ENCODE measurements at regions not wholly inside any gene's neighbourhood (a gene's known extent, or its start where the extent isn't known, plus 50 kb on each side); places are given as distances from the start of the nearest gene placed in this dataset.
A peak's percentile ranks its signal among the peaks of the same experiment; 100 is the strongest.

DNA sequence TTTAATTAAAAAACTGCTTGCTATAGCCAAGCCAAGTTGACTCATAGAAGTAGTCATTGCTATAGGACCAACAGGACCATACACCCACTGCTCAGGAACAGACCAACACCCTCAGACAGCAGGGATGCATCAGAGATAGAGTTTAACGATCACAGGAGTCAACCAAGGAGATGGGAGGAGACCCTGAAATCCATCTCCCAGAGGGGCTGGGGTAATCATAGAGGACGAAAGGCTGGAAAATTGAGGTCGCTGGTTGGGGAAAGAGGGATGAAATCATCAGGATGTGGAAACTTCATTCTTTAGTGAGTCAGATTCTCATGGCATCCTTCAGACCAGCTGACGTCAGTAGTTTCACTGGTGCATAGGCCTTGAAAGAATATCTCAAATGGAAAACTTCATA lies 160.4 kb upstream of the GPC6 start:
- WGBS, 5 donors: 82 to 90% (median 86%) methylated on average over 4 of the region's 4 CpGs
- Histone ChIP-seq H3K36me3 (no peaks in the 10 kb centered on the region), H3K27ac (no peak overlapping the region), H3K4me1 (no peaks in the 10 kb centered on the region), H3K9me3 (no peaks in the 10 kb centered on the region), H3K4me3 (no peak overlapping the region), H3K27me3 (no peaks in the 10 kb centered on the region)
- no peak for DNase-seq
- intact Hi-C loops (cut with DNase I; ENCODE audit: low total_unique reads): no loop called here
- TF ChIP-seq POLR2A (IDR thresholded peaks at IDR 0.05) (no peak), POLR2AphosphoS5 (IDR thresholded peaks at IDR 0.05) (no peak), EP300 (IDR thresholded peaks at IDR 0.05) (no peak)
- TF ChIP-seq, protein P1, sequence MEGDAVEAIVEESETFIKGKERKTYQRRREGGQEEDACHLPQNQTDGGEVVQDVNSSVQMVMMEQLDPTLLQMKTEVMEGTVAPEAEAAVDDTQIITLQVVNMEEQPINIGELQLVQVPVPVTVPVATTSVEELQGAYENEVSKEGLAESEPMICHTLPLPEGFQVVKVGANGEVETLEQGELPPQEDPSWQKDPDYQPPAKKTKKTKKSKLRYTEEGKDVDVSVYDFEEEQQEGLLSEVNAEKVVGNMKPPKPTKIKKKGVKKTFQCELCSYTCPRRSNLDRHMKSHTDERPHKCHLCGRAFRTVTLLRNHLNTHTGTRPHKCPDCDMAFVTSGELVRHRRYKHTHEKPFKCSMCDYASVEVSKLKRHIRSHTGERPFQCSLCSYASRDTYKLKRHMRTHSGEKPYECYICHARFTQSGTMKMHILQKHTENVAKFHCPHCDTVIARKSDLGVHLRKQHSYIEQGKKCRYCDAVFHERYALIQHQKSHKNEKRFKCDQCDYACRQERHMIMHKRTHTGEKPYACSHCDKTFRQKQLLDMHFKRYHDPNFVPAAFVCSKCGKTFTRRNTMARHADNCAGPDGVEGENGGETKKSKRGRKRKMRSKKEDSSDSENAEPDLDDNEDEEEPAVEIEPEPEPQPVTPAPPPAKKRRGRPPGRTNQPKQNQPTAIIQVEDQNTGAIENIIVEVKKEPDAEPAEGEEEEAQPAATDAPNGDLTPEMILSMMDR (IDR thresholded peaks at IDR 0.05): no peak

DNA sequence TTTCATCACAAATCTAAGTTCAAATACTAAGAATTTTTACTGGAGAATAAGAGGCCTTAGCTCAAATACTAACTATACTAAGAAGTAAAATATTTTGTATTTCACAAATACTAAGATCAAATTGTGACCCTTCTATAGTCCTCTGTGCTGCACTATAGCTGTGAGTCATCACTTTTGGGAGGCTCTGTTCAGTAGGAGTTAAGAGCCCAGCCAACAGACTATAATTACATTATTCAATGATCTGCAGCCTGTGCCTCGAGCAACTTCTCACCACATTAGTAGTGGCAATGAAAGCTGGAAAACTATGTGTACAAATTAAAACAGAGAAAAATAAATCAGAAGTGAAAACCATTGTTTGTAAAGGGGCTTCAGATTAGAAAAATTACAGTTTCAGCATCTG lies 147.3 kb upstream of the GPC6 start:
- Histone ChIP-seq H3K9me3 (no peaks in the 10 kb centered on the region), H3K27ac (no peak overlapping the region), H3K27me3 (no peaks in the 10 kb centered on the region), H3K36me3 (no peaks in the 10 kb centered on the region), H3K4me3 (no peak overlapping the region), H3K4me1 (no peaks in the 10 kb centered on the region)
- TF ChIP-seq POLR2AphosphoS5 (IDR thresholded peaks at IDR 0.05) (no peak), EP300 (IDR thresholded peaks at IDR 0.05) (no peak), POLR2A (IDR thresholded peaks at IDR 0.05) (no peak)
- TF ChIP-seq, protein P1 (IDR thresholded peaks at IDR 0.05): no peak
- DNase-seq: no peak
- WGBS, 5 donors: 68 to 81% (median 71%) methylated on average over 1 of the region's 1 CpG
- intact Hi-C loops (cut with DNase I; ENCODE audit: low total_unique reads): no loop called here

DNA sequence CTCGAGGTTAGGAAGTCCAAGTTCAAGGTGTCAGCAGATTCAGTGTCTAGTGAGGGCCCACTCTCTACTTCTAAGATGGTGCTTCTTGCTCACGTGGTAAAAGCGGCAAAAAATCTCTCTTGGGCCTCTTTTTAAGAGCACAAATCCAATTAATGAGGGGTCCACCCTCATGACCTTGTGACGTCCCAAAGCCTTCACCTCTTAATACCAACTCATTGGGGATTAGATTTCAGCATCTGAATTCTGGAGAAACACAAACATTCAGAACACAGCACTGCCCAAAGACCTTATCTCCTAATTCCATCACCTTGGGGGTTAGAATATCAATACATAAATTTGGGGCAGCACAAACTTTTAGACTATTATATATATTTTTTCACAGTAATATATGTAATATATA lies 146.4 kb upstream of the GPC6 start:
- Histone ChIP-seq H3K4me3 (no peak overlapping the region), H3K4me1 (no peaks in the 10 kb centered on the region), H3K9me3 (no peaks in the 10 kb centered on the region), H3K36me3 (no peaks in the 10 kb centered on the region), H3K27ac (no peak overlapping the region), H3K27me3 (no peaks in the 10 kb centered on the region)
- intact Hi-C loops (cut with DNase I; ENCODE audit: low total_unique reads): no loop called here
- TF ChIP-seq, protein P1 (IDR thresholded peaks at IDR 0.05): no peak
- TF ChIP-seq POLR2AphosphoS5 (IDR thresholded peaks at IDR 0.05) (no peak), POLR2A (IDR thresholded peaks at IDR 0.05) (no peak), EP300 (IDR thresholded peaks at IDR 0.05) (no peak)
- no peak for DNase-seq
- WGBS, 5 donors: 65 to 75% (median 73%) methylated on average over 4 of the region's 4 CpGs

DNA sequence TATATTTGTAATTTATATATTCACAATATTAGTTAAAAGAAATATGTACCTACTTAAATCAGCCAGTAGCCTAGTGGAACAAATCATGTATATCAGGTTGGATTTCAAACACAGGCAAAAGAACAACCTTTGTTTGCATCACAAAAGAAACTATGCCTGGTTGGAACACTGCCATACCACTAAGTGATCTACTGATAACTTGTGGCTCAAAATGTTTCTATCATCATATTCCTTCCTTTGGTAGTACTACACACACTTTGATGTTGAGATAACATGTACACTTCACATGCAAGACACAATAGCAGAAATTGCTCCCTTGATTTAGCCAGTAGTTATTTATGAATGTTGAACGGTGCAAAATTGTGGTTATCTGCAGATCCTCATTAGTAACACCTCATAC lies 146.0 kb upstream of the GPC6 start:
- Histone ChIP-seq H3K9me3 (no peaks in the 10 kb centered on the region), H3K27ac (no peak overlapping the region), H3K36me3 (no peaks in the 10 kb centered on the region), H3K4me1 (no peaks in the 10 kb centered on the region), H3K4me3 (no peak overlapping the region), H3K27me3 (no peaks in the 10 kb centered on the region)
- TF ChIP-seq EP300 (IDR thresholded peaks at IDR 0.05) (no peak), POLR2AphosphoS5 (IDR thresholded peaks at IDR 0.05) (peak in 1 of 3 donors; percentile 16)
- 17 to 30% (median 26%) methylated on average over 1 of the region's 1 CpG for WGBS, 5 donors
- intact Hi-C loops (cut with DNase I; ENCODE audit: low total_unique reads): no loop called here
- peak in 1 of 2 donors; percentile 52 for DNase-seq

DNA sequence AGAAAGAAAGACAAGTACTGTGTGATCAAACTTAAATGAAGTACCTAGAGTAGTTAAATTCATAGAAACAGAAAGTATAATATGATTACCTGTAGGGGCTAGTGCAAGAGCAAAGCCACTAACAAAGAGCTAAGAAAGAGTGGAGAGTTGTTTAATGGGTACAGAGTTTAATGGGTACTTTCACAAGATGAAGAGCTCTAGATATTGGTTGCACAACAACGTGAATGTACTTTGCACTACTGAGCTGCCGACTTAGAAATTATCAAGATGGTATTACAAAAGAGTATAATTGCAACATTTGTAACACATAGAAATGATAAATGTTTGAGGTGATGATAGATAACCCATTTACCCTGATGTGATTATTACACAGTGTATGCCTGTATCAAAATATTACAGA lies 140.3 kb upstream of the GPC6 start:
- DNase-seq: no peak
- Histone ChIP-seq H3K27me3 (no peaks in the 10 kb centered on the region), H3K4me3 (no peak overlapping the region), H3K9me3 (no peaks in the 10 kb centered on the region), H3K4me1 (no peaks in the 10 kb centered on the region), H3K27ac (no peak overlapping the region), H3K36me3 (no peaks in the 10 kb centered on the region)
- intact Hi-C loops (cut with DNase I; ENCODE audit: low total_unique reads): no loop called here
- WGBS, 5 donors: 34 to 66% (median 51%) methylated on average over 2 of the region's 2 CpGs
- TF ChIP-seq POLR2A (IDR thresholded peaks at IDR 0.05): no peak
- TF ChIP-seq POLR2AphosphoS5 (IDR thresholded peaks at IDR 0.05): no peak
- no peak for TF ChIP-seq EP300 (IDR thresholded peaks at IDR 0.05)
- TF ChIP-seq, protein P1 (IDR thresholded peaks at IDR 0.05): no peak

Data from stomach (tissue), 8 donors.